Caco-2 (cell line): ENCODE measurements at regions not wholly inside any gene's neighbourhood (a gene's known extent, or its start where the extent isn't known, plus 50 kb on each side); places are given as distances from the start of the nearest gene placed in this dataset.
"Not testable (repeated sequence)": the region's sequence is repeated elsewhere in the genome, so short reads cannot be mapped to it uniquely, and the experiment has no call there.

Experiments
- BruUV-seq: library from RNA; stranded (reverse); fragments of 400-500 nt; replicated peaks from 2 replicates; lab custom pipeline; 2021; lab: Mats Ljungman, UMichigan
- CTCF ChIA-PET: fragments of 300-600 bp; sonication (Branson Sonifier 250); formaldehyde crosslinking; loops from one replicate; lab custom pipeline; 2022; ENCODE audit warnings: antibody characterized with exemption; lab: Charles Lee
- POLR2A ChIA-PET: fragments of 300-600 bp; sonication (Branson Sonifier 250); formaldehyde crosslinking; loops from one replicate; lab custom pipeline; 2022; ENCODE audit warnings: antibody characterized with exemption; lab: Charles Lee
- DNase-seq, 2 experiments: peaks; one replicate each; pipeline versions ENCODE4 v3.0.0 to v3.0.0-alpha.2; 2020 to 2022
- H3K27me3 ChIP-seq: replicated peaks from 2 replicates; pipeline ENCODE4 v1.6.0; 2011; ENCODE audit warnings: low read length; ENCODE audit not compliant: control insufficient read depth, insufficient read depth
- H3K36me3 ChIP-seq: 2 replicates; pipeline ENCODE4 v1.5.1; 2011; ENCODE audit warnings: low read length; ENCODE audit not compliant: control insufficient read depth, insufficient read depth
- H3K4me1 ChIP-seq: fragments of 250-450 bp; sonication (Bioruptor Pico); 2 replicates; pipeline ENCODE4 v1.5.1; 2020; ENCODE audit warnings: mild to moderate bottlenecking
- H3K4me3 ChIP-seq: 2 replicates; pipeline ENCODE4 v1.5.1; 2011; ENCODE audit warnings: low read depth, mild to moderate bottlenecking, control low read depth, low read length
- H3K9me3 ChIP-seq: fragments of 250-450 bp; sonication (Bioruptor Pico); 2 replicates; pipeline ENCODE4 v1.5.1; 2020; ENCODE audit warnings: mild to moderate bottlenecking, moderate library complexity
- H3K27ac Mint-ChIP-seq: one replicate; pipeline ENCODE4 v1.8.0; 2022; ENCODE audit warnings: mixed read lengths; ENCODE audit not compliant: unreplicated experiment
- H3K27me3 Mint-ChIP-seq: one replicate; pipeline ENCODE4 v1.8.0; 2022; ENCODE audit warnings: mixed read lengths; ENCODE audit not compliant: insufficient read depth, unreplicated experiment
- H3K36me3 Mint-ChIP-seq: one replicate; pipeline ENCODE4 v1.8.0; 2022; ENCODE audit warnings: mild to moderate bottlenecking, mixed read lengths; ENCODE audit not compliant: insufficient read depth, unreplicated experiment
- H3K4me1 Mint-ChIP-seq: one replicate; pipeline ENCODE4 v1.8.0; 2022; ENCODE audit warnings: low read depth, mixed read lengths; ENCODE audit not compliant: unreplicated experiment
- H3K4me3 Mint-ChIP-seq: one replicate; pipeline ENCODE4 v1.8.0; 2022; ENCODE audit warnings: mild to moderate bottlenecking, moderate library complexity, mixed read lengths; ENCODE audit not compliant: unreplicated experiment
- H3K9me3 Mint-ChIP-seq: one replicate; pipeline ENCODE4 v1.8.0; 2022; ENCODE audit warnings: mixed read lengths; ENCODE audit not compliant: unreplicated experiment
- intact Hi-C: fragments of 100-400 bp; cut with micrococcal nuclease; formaldehyde crosslinking; loops from one replicate; pipeline ENCODE4 v1.10.0; 2022; ENCODE audit not compliant: unreplicated experiment

GRCh38 chr2:111263380-111264017 lies 142.8 kb downstream of the BCL2L11 start:
- H3K4me1 ChIP-seq, H3K36me3 Mint-ChIP-seq, H3K9me3 Mint-ChIP-seq, H3K36me3 ChIP-seq, H3K27me3 ChIP-seq, H3K27me3 Mint-ChIP-seq, intact Hi-C loops, H3K9me3 ChIP-seq, POLR2A ChIA-PET, H3K4me3 Mint-ChIP-seq, DNase-seq, CTCF ChIA-PET, H3K4me3 ChIP-seq, H3K27ac Mint-ChIP-seq, BruUV-seq, H3K4me1 Mint-ChIP-seq: not testable (repeated sequence)

GRCh38 chr2:111264956-111265355 lies 144.2 kb downstream of the BCL2L11 start:
- H3K4me1 ChIP-seq, CTCF ChIA-PET, intact Hi-C loops, BruUV-seq, H3K36me3 ChIP-seq, POLR2A ChIA-PET, DNase-seq, H3K4me3 Mint-ChIP-seq, H3K9me3 Mint-ChIP-seq, H3K27me3 ChIP-seq, H3K36me3 Mint-ChIP-seq, H3K27me3 Mint-ChIP-seq, H3K27ac Mint-ChIP-seq, H3K4me3 ChIP-seq, H3K4me1 Mint-ChIP-seq, H3K9me3 ChIP-seq: not testable (repeated sequence)

GRCh38 chr2:111266556-111266955 lies 145.8 kb downstream of the BCL2L11 start:
- H3K27me3 ChIP-seq, intact Hi-C loops, H3K9me3 ChIP-seq, H3K4me3 ChIP-seq, POLR2A ChIA-PET, DNase-seq, H3K36me3 ChIP-seq, H3K27me3 Mint-ChIP-seq, H3K36me3 Mint-ChIP-seq, H3K4me1 Mint-ChIP-seq, CTCF ChIA-PET, H3K9me3 Mint-ChIP-seq, H3K4me3 Mint-ChIP-seq, BruUV-seq, H3K4me1 ChIP-seq, H3K27ac Mint-ChIP-seq: not testable (repeated sequence)

GRCh38 chr2:111267038-111267437 lies 146.3 kb downstream of the BCL2L11 start:
- POLR2A ChIA-PET, H3K9me3 Mint-ChIP-seq, intact Hi-C loops, H3K27ac Mint-ChIP-seq, H3K4me1 ChIP-seq, H3K27me3 Mint-ChIP-seq, H3K27me3 ChIP-seq, H3K9me3 ChIP-seq, DNase-seq, H3K36me3 Mint-ChIP-seq, CTCF ChIA-PET, BruUV-seq, H3K36me3 ChIP-seq, H3K4me3 Mint-ChIP-seq, H3K4me1 Mint-ChIP-seq, H3K4me3 ChIP-seq: not testable (repeated sequence)

- H3K4me3 ChIP-seq, H3K4me1 ChIP-seq, H3K36me3 ChIP-seq, BruUV-seq, POLR2A ChIA-PET, DNase-seq, H3K36me3 Mint-ChIP-seq, intact Hi-C loops, H3K27me3 Mint-ChIP-seq, CTCF ChIA-PET, H3K9me3 ChIP-seq, H3K27me3 ChIP-seq, H3K4me3 Mint-ChIP-seq, H3K27ac Mint-ChIP-seq, H3K9me3 Mint-ChIP-seq, H3K4me1 Mint-ChIP-seq: not testable (repeated sequence)
These were observed 149.1 kb downstream of the BCL2L11 start for GRCh38 chr2:111269761-111270323.

GRCh38 chr2:111270569-111270968 lies 149.9 kb downstream of the BCL2L11 start:
- H3K4me1 ChIP-seq, H3K27ac Mint-ChIP-seq, H3K36me3 Mint-ChIP-seq, H3K4me3 Mint-ChIP-seq, H3K9me3 Mint-ChIP-seq, H3K4me1 Mint-ChIP-seq, CTCF ChIA-PET, H3K27me3 ChIP-seq, intact Hi-C loops, DNase-seq, BruUV-seq, H3K9me3 ChIP-seq, H3K4me3 ChIP-seq, H3K27me3 Mint-ChIP-seq, POLR2A ChIA-PET, H3K36me3 ChIP-seq: not testable (repeated sequence)

- H3K4me3 ChIP-seq, H3K27me3 ChIP-seq, H3K4me1 ChIP-seq, H3K36me3 Mint-ChIP-seq, H3K4me1 Mint-ChIP-seq, H3K27me3 Mint-ChIP-seq, DNase-seq, BruUV-seq, H3K36me3 ChIP-seq, CTCF ChIA-PET, intact Hi-C loops, H3K9me3 Mint-ChIP-seq, H3K9me3 ChIP-seq, H3K4me3 Mint-ChIP-seq, H3K27ac Mint-ChIP-seq, POLR2A ChIA-PET: not testable (repeated sequence)
These were observed 151.1 kb downstream of the BCL2L11 start for GRCh38 chr2:111271647-111272304.
